ENCODE measurements at regions not wholly inside any gene's neighbourhood (a gene's known extent, or its start where the extent isn't known, plus 50 kb on each side); places are given as distances from the start of the nearest gene placed in this dataset.

GRCh38 chr3:34268032-34268709 is 469.7 kb downstream of the PDCD6IP start:
- TF ChIP-seq CTCF (IDR thresholded peaks at IDR 0.05; ENCODE audit: extremely low read depth in 1 of 2, insufficient read depth in 1 of 2, low read depth in 1 of 2, low read length in 2 of 2) (no peak), POLR2AphosphoS5 (IDR thresholded peaks at IDR 0.05; ENCODE audit: insufficient read depth, low read depth, low read length) (no peak), EZH2 (IDR thresholded peaks at IDR 0.05; ENCODE audit: borderline replicate concordance, low read depth, low read length, severe bottlenecking) (no peak), POLR2A (IDR thresholded peaks at IDR 0.05; ENCODE audit: low read depth, low read length) (no peak), MAX (IDR thresholded peaks at IDR 0.05; ENCODE audit: insufficient read depth, insufficient read length) (no peak)

All from endothelial cell of umbilical vein (primary cell).